GM04504 (cell line): ENCODE measurements at regions not wholly inside any gene's neighbourhood (a gene's known extent, or its start where the extent isn't known, plus 50 kb on each side); places are given as distances from the start of the nearest gene placed in this dataset.

ENCODE experiments used
- DNase-seq: peaks from one replicate; pipeline ENCODE4 v3.0.0-alpha.2; 2012; ENCODE audit warnings: low read depth

GRCh38 chr2:215769246-215769645 is 244.1 kb downstream of the MREG start:
- no peak for DNase-seq

DNA sequence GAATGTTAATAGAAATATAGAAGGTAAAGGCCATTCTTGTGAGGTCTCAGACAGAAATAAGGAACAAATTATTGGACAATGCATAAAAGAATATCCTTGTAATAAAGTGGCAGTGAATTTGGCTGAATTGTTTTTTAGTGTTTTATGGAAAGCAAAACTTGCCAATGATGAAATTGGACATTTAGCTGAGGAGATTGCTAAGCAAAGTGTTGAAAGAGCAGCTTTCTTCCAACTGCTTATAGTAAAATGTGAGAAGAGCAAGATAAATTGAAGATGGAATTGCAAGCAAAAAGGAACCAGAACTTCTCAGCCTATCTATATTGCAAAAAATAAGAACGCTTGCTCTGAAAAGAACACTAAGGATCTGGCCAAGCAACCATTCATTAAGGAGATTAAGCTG is 245.7 kb downstream of the MREG start:
- DNase-seq = no peak

DNA sequence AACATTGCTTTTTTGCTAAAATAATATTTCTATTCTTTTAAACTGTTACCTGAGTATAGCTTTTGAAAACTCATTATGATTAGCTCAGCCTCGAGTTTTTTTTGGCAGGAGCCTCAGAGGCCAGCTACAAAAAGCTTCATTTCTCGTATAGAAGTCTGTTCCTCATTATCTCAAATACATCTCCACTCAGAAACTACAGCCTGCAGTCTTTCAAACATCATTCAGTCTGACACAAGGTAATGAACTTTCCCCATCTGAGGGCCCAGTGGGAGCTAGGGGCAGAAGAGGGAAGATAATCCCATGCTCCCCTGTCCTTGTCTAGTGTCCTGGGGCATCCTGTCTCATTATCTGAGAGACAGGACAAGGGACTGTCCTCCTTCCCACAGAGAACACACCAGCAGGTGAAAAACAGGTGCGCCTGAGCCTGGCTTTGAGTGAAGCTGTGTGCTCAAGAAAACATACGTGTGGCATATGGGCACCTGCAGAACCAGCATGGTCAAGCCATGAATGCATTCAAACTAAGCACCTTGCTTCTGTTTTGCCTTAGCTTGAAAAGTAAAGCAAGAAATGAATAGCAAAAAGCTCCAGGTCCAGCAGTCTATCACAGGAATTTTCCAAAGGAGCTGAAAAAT is 247.5 kb downstream of the MREG start:
- no peak for DNase-seq

DNA sequence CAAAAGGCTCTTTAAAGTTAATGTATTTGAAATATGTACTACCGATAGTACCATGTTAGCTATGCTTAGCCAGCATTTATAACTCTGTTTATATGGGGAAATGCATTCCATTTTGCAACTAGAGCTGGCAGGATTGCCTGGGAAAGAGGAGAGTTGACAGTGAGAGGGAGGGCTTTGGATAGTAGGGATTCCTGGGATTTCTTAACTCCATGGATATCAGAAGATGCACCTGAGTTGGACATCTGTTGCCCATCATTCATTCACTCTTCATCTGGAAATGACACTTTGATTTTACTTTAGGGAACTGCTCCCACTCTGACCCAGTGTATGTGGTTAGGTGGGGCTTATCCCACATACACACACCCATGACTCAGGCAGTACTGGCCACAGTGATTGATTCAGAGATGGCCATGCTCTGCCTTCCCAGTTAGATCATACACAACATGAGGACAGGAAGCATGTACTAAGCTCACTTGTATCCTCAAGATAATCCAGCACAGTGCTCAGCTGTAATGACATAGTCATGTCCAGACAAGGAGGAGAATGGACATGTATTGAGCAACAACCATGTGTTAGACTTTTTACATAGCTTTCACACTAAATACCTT is 248.8 kb downstream of the MREG start:
- peak; percentile 86 for DNase-seq

DNA sequence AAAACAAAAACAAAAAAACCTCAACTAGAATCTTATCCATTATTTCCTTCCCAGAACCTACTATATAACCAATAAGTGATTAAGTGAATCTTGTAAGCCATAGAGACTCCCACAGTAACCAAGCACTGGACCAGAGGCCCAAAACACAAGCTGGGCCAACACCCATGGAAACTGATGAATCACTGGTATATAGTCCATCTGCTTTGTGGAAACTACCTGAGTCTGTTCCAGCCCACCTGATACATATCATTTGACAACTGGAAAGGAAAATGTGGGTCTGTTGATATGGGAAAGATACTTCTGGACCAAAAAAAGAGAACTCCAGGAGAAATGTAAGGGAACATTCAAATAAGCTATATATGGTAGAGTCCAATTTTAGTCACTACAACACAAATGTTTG is 252.8 kb downstream of the MREG start:
- DNase-seq = no peak

- no peak for DNase-seq
These were observed 253.3 kb downstream of the MREG start for GRCh38 chr2:215760091-215760490.

GRCh38 chr2:215758691-215759090 is 254.7 kb downstream of the MREG start:
- peak; percentile 34 for DNase-seq

GRCh38 chr2:215756346-215756730 is 257.0 kb downstream of the MREG start:
- DNase-seq = no peak

GRCh38 chr2:215755641-215756345 is 257.6 kb downstream of the MREG start:
- peak; percentile 38 for DNase-seq

DNA sequence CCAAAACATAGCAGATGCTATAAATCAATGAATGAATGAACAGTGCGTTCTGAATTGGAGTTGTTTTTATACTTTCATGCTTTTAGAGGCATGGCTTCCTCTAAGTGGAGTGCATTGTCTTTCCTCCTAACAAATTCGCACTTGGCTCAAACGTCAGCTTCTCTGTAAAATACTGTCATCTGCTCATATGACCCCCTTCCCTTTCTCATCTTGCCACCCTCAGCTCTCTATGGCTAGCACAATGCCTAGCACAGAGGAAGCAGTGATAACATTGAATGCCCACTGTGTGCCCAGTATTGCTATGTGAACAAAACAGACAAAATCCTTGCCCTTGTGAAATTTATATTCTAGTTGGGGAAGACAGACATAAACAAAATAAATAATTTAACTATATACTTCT is 258.8 kb downstream of the MREG start:
- no peak for DNase-seq

DNA sequence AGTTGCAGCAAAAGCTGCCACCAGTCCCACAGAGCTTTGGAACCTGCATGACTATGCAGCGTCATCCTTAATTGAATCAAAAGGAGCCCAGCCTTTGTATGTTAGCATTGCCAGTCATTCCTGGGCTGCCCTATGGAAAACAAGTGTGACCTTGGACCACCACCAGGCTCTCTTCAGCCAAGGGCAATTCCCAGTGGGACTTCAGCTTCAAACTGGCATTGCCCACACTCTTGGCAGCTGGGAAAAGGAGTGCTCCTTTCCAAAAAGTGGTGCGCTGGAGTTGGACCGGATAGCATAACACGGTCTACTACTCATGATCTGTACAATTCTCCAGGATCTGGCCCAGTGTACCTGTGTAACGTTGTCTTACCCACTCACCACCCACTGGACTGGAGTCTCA is 259.5 kb downstream of the MREG start:
- no peak for DNase-seq

GRCh38 chr2:215752991-215753390 is 260.4 kb downstream of the MREG start:
- DNase-seq = no peak

- no peak for DNase-seq
These were observed 260.9 kb downstream of the MREG start for GRCh38 chr2:215752436-215752835.

DNA sequence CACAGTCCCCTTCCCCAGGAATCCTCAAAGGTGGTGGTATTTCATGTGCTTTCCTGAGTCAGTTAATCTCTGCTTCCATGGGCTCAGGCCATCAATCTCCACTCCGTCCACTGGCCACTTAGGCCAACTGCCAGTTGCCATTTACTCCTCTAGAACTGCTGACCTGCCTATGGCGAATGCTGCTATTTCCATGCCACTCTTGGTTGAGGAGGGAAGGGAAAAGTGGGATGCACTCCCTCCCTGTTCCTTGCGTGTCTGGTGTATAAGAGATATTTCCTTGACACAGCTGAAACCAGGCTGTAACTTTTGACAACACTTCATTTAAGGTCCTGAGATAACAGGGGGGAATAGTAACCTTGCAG is 261.5 kb downstream of the MREG start:
- no peak for DNase-seq

- peak; percentile 69 for DNase-seq
These were observed 262.0 kb downstream of the MREG start for GRCh38 chr2:215751200-215751910.

DNA sequence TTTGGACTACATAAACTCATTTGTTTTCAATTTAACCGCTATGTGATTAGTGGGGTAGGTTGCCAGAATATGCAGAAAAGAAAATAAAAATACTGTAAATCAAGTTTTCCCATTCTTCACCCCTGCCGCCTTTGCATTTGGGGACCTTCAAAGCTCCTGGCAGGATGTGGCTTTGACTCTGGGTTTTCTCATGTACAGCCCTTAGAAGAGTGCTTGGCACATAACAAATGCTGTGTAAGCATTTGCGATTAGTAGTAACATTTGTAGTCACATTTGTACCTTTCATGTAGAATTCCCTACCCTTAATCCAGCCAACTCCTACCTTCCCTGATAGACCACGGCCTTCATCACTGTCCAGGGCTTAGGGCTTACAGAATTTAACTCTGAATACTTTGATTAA is 262.6 kb downstream of the MREG start:
- DNase-seq = no peak

DNA sequence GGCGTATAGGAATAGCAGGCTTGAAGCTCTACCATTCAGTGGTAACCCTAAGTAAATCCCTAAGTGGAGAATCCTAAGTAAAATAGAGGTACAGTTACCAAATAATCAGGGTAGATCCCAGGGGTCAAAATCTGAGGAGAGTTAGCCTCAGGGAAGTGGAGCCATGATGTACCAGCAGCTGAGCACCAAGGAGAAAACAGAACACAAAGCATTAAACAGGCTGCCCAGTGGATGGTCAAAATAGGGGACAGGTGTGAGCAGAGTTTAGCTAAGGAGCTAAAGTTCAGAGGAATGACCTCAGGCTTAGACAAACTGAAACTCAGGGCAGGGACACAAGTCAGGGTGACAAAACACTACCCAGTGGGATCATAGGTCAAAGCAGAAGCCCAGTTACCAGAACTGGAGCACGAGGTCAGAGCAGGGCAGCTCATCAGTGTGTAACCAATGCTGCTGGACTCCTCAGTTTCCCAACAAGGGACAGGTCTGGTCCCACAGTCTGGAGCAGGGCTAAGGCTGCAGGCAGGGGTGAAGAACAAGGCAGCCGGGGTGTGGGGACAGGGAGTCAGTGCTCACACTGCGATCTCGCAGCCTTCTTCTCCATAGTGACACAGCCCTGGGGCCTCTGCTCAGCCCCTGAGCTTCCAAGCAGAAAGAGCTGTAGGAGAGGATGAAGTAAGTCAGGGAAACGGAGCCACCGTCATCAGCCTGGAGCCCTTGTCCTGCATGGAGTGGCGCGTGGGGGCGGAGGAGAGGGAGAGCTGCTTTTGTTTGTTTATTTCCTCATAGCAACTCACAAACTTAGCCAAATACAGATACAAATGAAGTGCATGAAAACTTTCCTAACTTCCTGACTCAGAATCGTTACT is 264.0 kb downstream of the MREG start:
- DNase-seq = peak; percentile 59

GRCh38 chr2:215748446-215748845 is 264.9 kb downstream of the MREG start:
- no peak for DNase-seq

- no peak for DNase-seq
These were observed 266.3 kb downstream of the MREG start for GRCh38 chr2:215746887-215747615.

- DNase-seq = no peak
These were observed 267.0 kb downstream of the MREG start for GRCh38 chr2:215746226-215746886.

- no peak for DNase-seq
These were observed 268.0 kb downstream of the MREG start for GRCh38 chr2:215745331-215745730.
